Muscle of back (tissue), 3 donors: ENCODE measurements at regions not wholly inside any gene's neighbourhood (a gene's known extent, or its start where the extent isn't known, plus 50 kb on each side); places are given as distances from the start of the nearest gene placed in this dataset.

Experiments
- DNase-seq, 3 donors: peaks; one replicate each; pipeline versions ENCODE4 v3.0.0 to v3.0.0-alpha.2; 2013

- DNase-seq, result peak; percentile 32 to 62 (median 55)
These were observed 210.3 kb downstream of the SETD4 start for GRCh38 chr21:35850029-35850428.

- DNase-seq, result peak in 1 of 3 donors; percentile 49
These were observed 211.2 kb downstream of the SETD4 start for GRCh38 chr21:35849144-35849543.

GRCh38 chr21:35843911-35844667, 216.2 kb downstream of the SETD4 start:
- peak in 1 of 3 donors; percentile 37 for DNase-seq

GRCh38 chr21:35840949-35841348, 219.4 kb downstream of the SETD4 start:
- DNase-seq, result no peak

- DNase-seq, result peak; percentile 73 to 81 (median 77)
These were observed 220.0 kb downstream of the SETD4 start for GRCh38 chr21:35840197-35840799.

- no peak for DNase-seq
These were observed 221.2 kb downstream of the SETD4 start for GRCh38 chr21:35838987-35839763.

- no peak for DNase-seq
These were observed 222.0 kb downstream of the SETD4 start for GRCh38 chr21:35838350-35838749.

GRCh38 chr21:35833991-35834390, 226.3 kb downstream of the SETD4 start:
- DNase-seq, result no peak

- DNase-seq, result no peak
These were observed 226.9 kb downstream of the SETD4 start for GRCh38 chr21:35833388-35833787.

- DNase-seq, result no peak
These were observed 229.1 kb downstream of the SETD4 start for GRCh38 chr21:35831230-35831629.

GRCh38 chr21:35829067-35829466, 231.3 kb downstream of the SETD4 start:
- DNase-seq, result no peak

GRCh38 chr21:35828161-35828560, 232.2 kb downstream of the SETD4 start:
- no peak for DNase-seq

GRCh38 chr21:35827004-35827403, 233.3 kb downstream of the SETD4 start:
- no peak for DNase-seq

- DNase-seq, result no peak
These were observed 234.7 kb downstream of the SETD4 start for GRCh38 chr21:35825370-35826353.

- peak in 1 of 3 donors; percentile 20 for DNase-seq
These were observed 236.2 kb downstream of the SETD4 start for GRCh38 chr21:35824136-35824535.

GRCh38 chr21:35819134-35819533, 241.2 kb downstream of the SETD4 start:
- no peak for DNase-seq

GRCh38 chr21:35818597-35818996, 241.7 kb downstream of the SETD4 start:
- no peak for DNase-seq

GRCh38 chr21:35814858-35815619, 245.3 kb downstream of the SETD4 start:
- DNase-seq, result no peak

GRCh38 chr21:35812679-35813078, 247.6 kb downstream of the SETD4 start:
- DNase-seq, result no peak

GRCh38 chr21:35811191-35811806, 249.0 kb downstream of the SETD4 start:
- DNase-seq, result no peak
